KMS-11 (cell line): ENCODE measurements at regions not wholly inside any gene's neighbourhood (a gene's known extent, or its start where the extent isn't known, plus 50 kb on each side); places are given as distances from the start of the nearest gene placed in this dataset.

Experiments
- H2AFZ ChIP-seq: fragments of 200-600 bp; sonication (generic); 2 replicates; pipeline ENCODE4 v1.6.1; 2016; ENCODE audit warnings: antibody characterized with exemption, mixed run types, low read depth
- H3K27ac ChIP-seq: fragments of 200-600 bp; sonication (generic); 2 replicates; pipeline ENCODE4 v1.6.1; 2016; ENCODE audit warnings: mild to moderate bottlenecking, mixed run types
- H3K27me3 ChIP-seq: fragments of 200-600 bp; sonication (generic); 2 replicates; pipeline ENCODE4 v1.6.1; 2017; ENCODE audit warnings: mild to moderate bottlenecking, low read depth, mixed run types, moderate library complexity; ENCODE audit not compliant: insufficient read depth
- H3K36me3 ChIP-seq: fragments of 200-600 bp; sonication (generic); 2 replicates; pipeline ENCODE4 v1.6.1; 2017; ENCODE audit warnings: mild to moderate bottlenecking, mixed run types; ENCODE audit not compliant: insufficient read depth
- H3K4me1 ChIP-seq: fragments of 200-600 bp; sonication (generic); 2 replicates; pipeline ENCODE4 v1.6.1; 2016; ENCODE audit warnings: mild to moderate bottlenecking, low read depth, mixed run types; ENCODE audit not compliant: poor library complexity, severe bottlenecking
- H3K4me2 ChIP-seq: fragments of 200-600 bp; sonication (generic); 2 replicates; pipeline ENCODE4 v1.7.0; 2016; ENCODE audit warnings: mild to moderate bottlenecking, mixed run types
- H3K4me3 ChIP-seq: fragments of 200-600 bp; sonication (generic); IDR thresholded peaks from 2 replicates; pipeline ENCODE4 v1.6.1; 2017; ENCODE audit warnings: low read depth, low read length, mixed read lengths; ENCODE audit not compliant: insufficient read depth
- H3K79me2 ChIP-seq: fragments of 200-600 bp; sonication (generic); 2 replicates; pipeline ENCODE4 v1.6.1; 2016; ENCODE audit warnings: low read depth, mixed run types; ENCODE audit not compliant: insufficient read depth
- H3K9ac ChIP-seq: fragments of 200-600 bp; sonication (generic); 2 replicates; pipeline ENCODE4 v1.6.1; 2016; ENCODE audit warnings: mild to moderate bottlenecking, mixed run types
- H4K20me1 ChIP-seq: fragments of 200-600 bp; sonication (generic); 2 replicates; pipeline ENCODE4 v1.6.1; 2016; ENCODE audit warnings: mild to moderate bottlenecking, mixed run types; ENCODE audit not compliant: insufficient read depth
- TF ChIP-seq, protein P1 (sequence below): fragments of 200-600 bp; sonication (generic); conservative IDR thresholded peaks from 2 replicates; pipeline ENCODE4 v1.6.1; 2017; ENCODE audit warnings: low read depth, mild to moderate bottlenecking, antibody characterized with exemption, low read length, moderate library complexity, mixed read lengths

DNA sequence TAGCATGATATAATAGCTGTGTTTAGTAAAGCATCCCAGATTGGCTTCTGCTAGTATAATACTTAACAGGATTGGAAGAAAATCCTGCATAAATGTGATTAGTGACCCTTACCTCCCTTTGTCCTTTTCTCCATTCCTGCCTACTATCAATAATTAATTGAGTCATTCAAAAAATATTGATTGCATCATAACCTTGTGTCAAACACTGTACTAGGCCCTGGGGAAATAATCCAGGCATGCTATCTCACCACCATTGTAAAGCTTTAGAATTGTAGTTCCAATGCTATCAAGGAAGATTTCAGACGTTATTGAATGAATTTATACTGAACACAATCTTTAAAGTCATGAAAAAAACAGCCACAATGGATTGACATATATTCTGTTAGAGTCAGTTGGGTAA is 378.6 kb upstream of the DDHD1 start:
- Histone ChIP-seq H3K9ac (no peak overlapping the region), H3K4me3 (no peak overlapping the region), H3K4me1 (peaks cover 13% of the 10 kb centered on the region), H3K79me2 (no peaks in the 10 kb centered on the region), H3K27ac (no peak overlapping the region), H3K4me2 (no peak overlapping the region), H3K27me3 (no peaks in the 10 kb centered on the region), H4K20me1 (no peaks in the 10 kb centered on the region), H2AFZ (no peak overlapping the region), H3K36me3 (no peaks in the 10 kb centered on the region)
- TF ChIP-seq, protein P1, sequence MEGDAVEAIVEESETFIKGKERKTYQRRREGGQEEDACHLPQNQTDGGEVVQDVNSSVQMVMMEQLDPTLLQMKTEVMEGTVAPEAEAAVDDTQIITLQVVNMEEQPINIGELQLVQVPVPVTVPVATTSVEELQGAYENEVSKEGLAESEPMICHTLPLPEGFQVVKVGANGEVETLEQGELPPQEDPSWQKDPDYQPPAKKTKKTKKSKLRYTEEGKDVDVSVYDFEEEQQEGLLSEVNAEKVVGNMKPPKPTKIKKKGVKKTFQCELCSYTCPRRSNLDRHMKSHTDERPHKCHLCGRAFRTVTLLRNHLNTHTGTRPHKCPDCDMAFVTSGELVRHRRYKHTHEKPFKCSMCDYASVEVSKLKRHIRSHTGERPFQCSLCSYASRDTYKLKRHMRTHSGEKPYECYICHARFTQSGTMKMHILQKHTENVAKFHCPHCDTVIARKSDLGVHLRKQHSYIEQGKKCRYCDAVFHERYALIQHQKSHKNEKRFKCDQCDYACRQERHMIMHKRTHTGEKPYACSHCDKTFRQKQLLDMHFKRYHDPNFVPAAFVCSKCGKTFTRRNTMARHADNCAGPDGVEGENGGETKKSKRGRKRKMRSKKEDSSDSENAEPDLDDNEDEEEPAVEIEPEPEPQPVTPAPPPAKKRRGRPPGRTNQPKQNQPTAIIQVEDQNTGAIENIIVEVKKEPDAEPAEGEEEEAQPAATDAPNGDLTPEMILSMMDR: no peak

DNA sequence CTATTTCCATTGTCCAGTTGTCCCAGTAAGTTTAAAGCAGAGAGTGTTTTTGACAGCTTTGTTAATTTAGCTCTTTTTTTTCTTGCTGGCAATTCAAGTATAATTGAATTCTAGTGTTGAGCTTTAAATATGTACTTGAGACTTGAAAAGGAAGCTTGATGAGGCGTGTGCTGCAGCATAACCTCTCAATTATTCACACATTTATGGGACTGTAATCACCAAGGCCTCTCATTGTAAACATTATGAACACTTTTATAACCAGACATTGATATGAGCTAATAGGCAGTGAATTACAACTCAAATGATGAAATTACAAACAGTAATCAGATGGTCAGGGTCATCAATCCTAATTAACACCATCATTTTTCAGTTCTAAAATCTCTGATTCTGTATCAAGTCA is 378.0 kb upstream of the DDHD1 start:
- Histone ChIP-seq H3K27me3 (no peaks in the 10 kb centered on the region), H3K36me3 (no peaks in the 10 kb centered on the region), H3K79me2 (no peaks in the 10 kb centered on the region), H4K20me1 (no peaks in the 10 kb centered on the region), H3K4me3 (no peak overlapping the region), H3K9ac (no peak overlapping the region), H3K27ac (no peak overlapping the region), H3K4me1 (peaks cover 13% of the 10 kb centered on the region), H3K4me2 (no peak overlapping the region), H2AFZ (no peak overlapping the region)
- TF ChIP-seq, protein P1: no peak

DNA sequence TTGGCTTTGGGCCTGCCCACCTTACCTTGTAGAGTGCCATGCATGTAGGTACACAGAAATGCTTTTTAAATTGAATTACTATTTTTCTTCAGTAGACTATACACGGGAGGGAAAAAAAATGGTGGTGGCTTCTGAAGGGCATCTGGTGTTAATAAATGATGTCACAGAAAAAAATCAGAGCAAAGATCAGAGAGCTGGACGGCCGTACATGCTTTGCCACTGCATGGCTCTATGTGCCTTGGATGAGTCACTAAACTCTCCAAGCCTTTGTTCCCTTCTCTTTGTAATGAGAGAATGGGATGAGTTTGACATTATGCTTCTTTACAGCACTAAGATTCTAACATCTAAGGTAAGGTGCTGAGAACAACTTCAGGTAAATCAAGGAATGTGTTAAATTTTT is 376.4 kb upstream of the DDHD1 start:
- TF ChIP-seq, protein P1: no peak
- Histone ChIP-seq H3K79me2 (no peaks in the 10 kb centered on the region), H3K4me2 (no peak overlapping the region), H4K20me1 (no peaks in the 10 kb centered on the region), H3K4me1 (peaks cover 13% of the 10 kb centered on the region), H3K27me3 (no peaks in the 10 kb centered on the region), H2AFZ (no peak overlapping the region), H3K4me3 (no peak overlapping the region), H3K36me3 (no peaks in the 10 kb centered on the region), H3K9ac (no peak overlapping the region), H3K27ac (no peak overlapping the region)

DNA sequence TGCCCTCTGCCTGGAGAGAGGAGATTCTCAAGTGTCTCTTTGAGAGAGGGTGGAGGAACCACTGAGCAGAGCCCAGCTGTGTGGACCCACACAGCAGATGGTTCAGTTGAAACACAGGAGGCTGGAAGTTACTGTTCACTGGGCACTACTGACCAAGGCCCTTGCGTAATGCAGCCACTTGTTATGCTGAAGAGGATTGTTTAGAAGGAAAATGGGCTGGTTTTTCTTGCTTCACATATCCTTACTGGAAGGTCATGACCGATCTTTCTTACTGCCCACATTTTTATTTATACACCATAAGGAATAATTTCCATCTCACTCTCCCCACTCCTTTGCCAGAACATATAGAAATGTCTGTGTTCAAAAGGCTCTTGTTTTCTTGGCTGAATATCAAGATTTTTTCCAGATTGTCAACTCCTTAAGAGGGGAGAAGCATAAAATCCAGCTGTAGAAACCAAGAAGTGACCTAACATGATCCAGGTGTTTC is 375.1 kb upstream of the DDHD1 start:
- H3K79me2 ChIP-seq: no peaks in the 10 kb centered on the region
- TF ChIP-seq, protein P1: no peak
- no peaks in the 10 kb centered on the region for H3K27me3 ChIP-seq
- no peak overlapping the region for H3K27ac ChIP-seq
- H3K4me3 ChIP-seq: no peak overlapping the region
- H3K4me1 ChIP-seq: peaks cover 6% of the 10 kb centered on the region
- no peak overlapping the region for H3K4me2 ChIP-seq
- no peaks in the 10 kb centered on the region for H4K20me1 ChIP-seq
- H3K36me3 ChIP-seq: no peaks in the 10 kb centered on the region
- no peak overlapping the region for H3K9ac ChIP-seq
- no peak overlapping the region for H2AFZ ChIP-seq
